Esophagus muscularis mucosa (tissue), 3 donors: ENCODE measurements at regions not wholly inside any gene's neighbourhood (a gene's known extent, or its start where the extent isn't known, plus 50 kb on each side); places are given as distances from the start of the nearest gene placed in this dataset.

ENCODE experiments used
- POLR2A ChIP-seq: fragments of 450-650 bp; IDR thresholded peaks from one replicate; pipeline ENCODE4 v1.6.1; 2017; ENCODE audit warnings: antibody characterized with exemption, moderate library complexity, mild to moderate bottlenecking, low read depth
- POLR2AphosphoS5 ChIP-seq, 2 donors: sonication (generic); formaldehyde crosslinking; IDR thresholded peaks; one replicate each; pipeline ENCODE4 v1.6.1; 2017; ENCODE audit warnings: antibody characterized with exemption in 2 of 2
- TF ChIP-seq, protein P1 (sequence below), 3 experiments: fragments of 200-600 bp in 2 of 3; fragments of 450-650 bp in 1 of 3; sonication (generic) in 2 of 3; IDR thresholded peaks; one replicate each; pipeline ENCODE4 v1.5.1; 2017 to 2019; ENCODE audit warnings: antibody characterized with exemption in 3 of 3, mild to moderate bottlenecking in 2 of 3, moderate library complexity in 1 of 3

DNA sequence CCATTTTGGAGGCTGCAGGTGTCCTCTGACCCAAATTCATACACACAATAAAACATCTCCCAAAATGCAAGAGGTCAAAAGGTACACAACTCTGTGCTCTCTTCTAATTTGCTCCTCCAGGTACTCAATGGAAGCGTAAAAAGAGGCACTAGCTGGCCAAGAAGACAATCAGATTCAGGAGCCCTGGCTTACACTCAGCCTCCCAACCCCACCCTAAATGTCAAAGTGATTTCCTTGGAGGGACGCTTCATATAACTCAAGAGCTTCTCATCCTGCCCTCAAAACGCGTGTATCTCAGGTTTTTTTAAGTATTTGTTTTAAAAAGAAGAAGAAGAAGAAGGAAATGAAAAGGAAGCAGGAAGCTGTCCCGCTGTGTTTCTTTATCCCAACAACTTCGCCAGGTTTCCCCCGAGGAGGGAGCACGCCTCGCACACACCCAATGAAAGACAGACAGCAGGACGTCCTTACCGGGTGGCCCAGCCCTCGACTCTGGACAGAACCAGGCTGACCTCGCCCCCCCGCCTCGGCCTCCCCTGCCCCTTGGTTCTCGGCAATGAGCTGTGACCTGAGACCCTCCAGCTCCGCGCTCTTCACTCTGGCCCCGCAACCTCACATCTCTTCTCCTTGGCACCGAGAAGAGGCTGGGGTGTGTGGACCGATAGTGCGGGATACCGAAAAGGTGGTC, 620.7 kb upstream of the ZNF385D start:
- TF ChIP-seq POLR2A (no peak), POLR2AphosphoS5 (IDR thresholded peaks at IDR 0.05) (no peak)
- TF ChIP-seq, protein P1, sequence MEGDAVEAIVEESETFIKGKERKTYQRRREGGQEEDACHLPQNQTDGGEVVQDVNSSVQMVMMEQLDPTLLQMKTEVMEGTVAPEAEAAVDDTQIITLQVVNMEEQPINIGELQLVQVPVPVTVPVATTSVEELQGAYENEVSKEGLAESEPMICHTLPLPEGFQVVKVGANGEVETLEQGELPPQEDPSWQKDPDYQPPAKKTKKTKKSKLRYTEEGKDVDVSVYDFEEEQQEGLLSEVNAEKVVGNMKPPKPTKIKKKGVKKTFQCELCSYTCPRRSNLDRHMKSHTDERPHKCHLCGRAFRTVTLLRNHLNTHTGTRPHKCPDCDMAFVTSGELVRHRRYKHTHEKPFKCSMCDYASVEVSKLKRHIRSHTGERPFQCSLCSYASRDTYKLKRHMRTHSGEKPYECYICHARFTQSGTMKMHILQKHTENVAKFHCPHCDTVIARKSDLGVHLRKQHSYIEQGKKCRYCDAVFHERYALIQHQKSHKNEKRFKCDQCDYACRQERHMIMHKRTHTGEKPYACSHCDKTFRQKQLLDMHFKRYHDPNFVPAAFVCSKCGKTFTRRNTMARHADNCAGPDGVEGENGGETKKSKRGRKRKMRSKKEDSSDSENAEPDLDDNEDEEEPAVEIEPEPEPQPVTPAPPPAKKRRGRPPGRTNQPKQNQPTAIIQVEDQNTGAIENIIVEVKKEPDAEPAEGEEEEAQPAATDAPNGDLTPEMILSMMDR (IDR thresholded peaks at IDR 0.05), result no peak
